HepG2 (cell line): ENCODE measurements at regions not wholly inside any gene's neighbourhood (a gene's known extent, or its start where the extent isn't known, plus 50 kb on each side); places are given as distances from the start of the nearest gene placed in this dataset.

ENCODE experiments used
- ATAC-seq: fragments of 200-7000 bp; cut with Tn5 transposase; 3 replicates; pipeline ENCODE4 v1.9.1; 2020; ENCODE audit warnings: mild to moderate bottlenecking, moderate library complexity
- BruUV-seq: library from RNA; stranded (reverse); fragments of 400-500 nt; replicated peaks from 2 replicates; lab custom pipeline; 2021; lab: Mats Ljungman, UMichigan
- CTCF ChIA-PET: fragments of 300-600 bp; formaldehyde crosslinking; extraction: SDS; loops from one replicate; lab custom pipeline; 2021; ENCODE audit warnings: low total read pairs, inconsistent platforms, low intra/inter-chr PET ratio; lab: Yijun Ruan, JAX
- POLR2A ChIA-PET: fragments of 350-600 bp; sonication (Branson Sonifier 250); formaldehyde crosslinking; loops from one replicate; lab custom pipeline; 2020; ENCODE audit warnings: antibody characterized with exemption, inconsistent platforms; lab: Yijun Ruan, JAX
- DNase-seq: peaks from one replicate; pipeline ENCODE4 v3.0.0-alpha.2; 2015; ENCODE audit warnings: low spot score
- FAIRE-seq: peaks from 3 replicates; lab custom pipeline; 2011; peaks lifted over from hg19 to GRCh38; lab: Jason Lieb, UNC
- H2AFZ ChIP-seq: one replicate; pipeline ENCODE4 v1.6.1; 2011; ENCODE audit warnings: low read length, inconsistent platforms
- H3K27ac ChIP-seq: fragments of 300-600 bp; 3 replicates; pipeline ENCODE4 v1.8.0; 2011; ENCODE audit warnings: mixed run types, mild to moderate bottlenecking, mixed read lengths, low read length, inconsistent platforms; ENCODE audit not compliant: insufficient read depth; ENCODE audit errors: extremely low read length
- H3K27me3 ChIP-seq, 2 experiments: fragments of 200-600 bp in 1 of 2; 2 replicates in 1 of 2; 3 replicates in 1 of 2; pipeline versions ENCODE4 v1.6.0 to v1.8.0; 2011; ENCODE audit warnings: low read length in 2 of 2, mild to moderate bottlenecking in 2 of 2, moderate library complexity in 2 of 2, inconsistent platforms in 1 of 2; ENCODE audit not compliant: insufficient read depth in 2 of 2, control insufficient read depth in 1 of 2
- H3K36me3 ChIP-seq, 2 experiments: fragments of 200-600 bp in 1 of 2; replicated peaks in 1 of 2; 2 replicates in 1 of 2; 3 replicates in 1 of 2; pipeline versions ENCODE4 v1.5.1 to v1.8.0; 2011; ENCODE audit warnings: low read length in 2 of 2, inconsistent platforms in 1 of 2; ENCODE audit not compliant: insufficient read depth in 2 of 2, control insufficient read depth in 1 of 2
- H3K4me1 ChIP-seq: 2 replicates; pipeline ENCODE4 v1.5.1; 2012; ENCODE audit warnings: low read length, inconsistent platforms; ENCODE audit not compliant: insufficient read depth
- H3K4me2 ChIP-seq: 2 replicates; pipeline ENCODE4 v1.6.0; 2011; ENCODE audit warnings: low read depth, low read length, inconsistent platforms
- H3K4me3 ChIP-seq, 3 experiments: fragments of 200-600 bp in 1 of 3; sonication (generic), shearing (Covaris generic) in 1 of 3; replicated peaks in 1 of 3; 2 replicates each; pipeline ENCODE4 v1.5.1; 2011 to 2016; ENCODE audit warnings: low read length in 3 of 3, inconsistent platforms in 2 of 3, low read depth in 2 of 3, mild to moderate bottlenecking in 2 of 3, control low read depth in 1 of 3, mixed read lengths in 1 of 3; ENCODE audit not compliant: insufficient read depth in 1 of 3
- H3K79me2 ChIP-seq: one replicate; pipeline ENCODE4 v1.6.1; 2011; ENCODE audit warnings: low read length, inconsistent platforms; ENCODE audit not compliant: insufficient read depth
- H3K9ac ChIP-seq: 2 replicates; pipeline ENCODE4 v1.6.0; 2011; ENCODE audit warnings: mild to moderate bottlenecking, low read depth, low read length, inconsistent platforms; ENCODE audit not compliant: insufficient read depth
- H3K9me3 ChIP-seq: 2 replicates; pipeline ENCODE4 v1.5.1; 2012; ENCODE audit warnings: mild to moderate bottlenecking, low read length
- H4K20me1 ChIP-seq: 2 replicates; pipeline ENCODE4 v1.6.0; 2011; ENCODE audit warnings: inconsistent platforms, mild to moderate bottlenecking, low read length, moderate library complexity; ENCODE audit not compliant: insufficient read depth
- ELF4 ChIP-seq: sonication (generic); formaldehyde crosslinking; IDR thresholded peaks from 2 replicates; pipeline ENCODE4 v1.5.0; 2020; ENCODE audit warnings: missing genetic modification reagents, mild to moderate bottlenecking, moderate library complexity, borderline replicate concordance
- HNF1A ChIP-seq, 2 experiments: sonication (generic) in 1 of 2; formaldehyde crosslinking in 1 of 2; IDR thresholded peaks; 2 replicates each; pipeline versions ENCODE4 v1.4.0 to v1.6.1; 2016 to 2020; ENCODE audit warnings: borderline replicate concordance in 1 of 2, low read depth in 1 of 2, mild to moderate bottlenecking in 1 of 2, missing genetic modification reagents in 1 of 2
- MAFK ChIP-seq, 2 experiments: IDR thresholded peaks in 1 of 2; conservative IDR thresholded peaks in 1 of 2; 2 replicates each; pipeline ENCODE4 v1.6.1; 2011; ENCODE audit warnings: improper control_type of control experiment in 2 of 2, low read length in 2 of 2
- NR0B2 ChIP-seq: sonication (generic); formaldehyde crosslinking; IDR thresholded peaks from 2 replicates; pipeline ENCODE4 v1.4.0; 2020; ENCODE audit warnings: mild to moderate bottlenecking, missing genetic modification reagents
- SRSF4 ChIP-seq: fragments of 200-400 bp; formaldehyde crosslinking; IDR thresholded peaks from one replicate; pipeline ENCODE4 v1.6.1; 2018; ENCODE audit warnings: mild to moderate bottlenecking, low read depth, low read length, moderate library complexity; ENCODE audit not compliant: poor library complexity, severe bottlenecking
- WGBS: methylation state at CpG from one replicate; pipeline ENCODE4 v1.1.6; 2017; ENCODE audit warnings: low lambda C conversion rate; 5-methylcytosine and 5-hydroxymethylcytosine counted together
- in situ Hi-C: cut with HindIII; loops from 2 replicates; pipeline ENCODE4 v1.10.0; 2017; ENCODE audit warnings: low pct_unique_long_range_greater_than_20kb; ENCODE audit not compliant: extremely low pct_ligation_motif_present
- intact Hi-C: fragments of 100-400 bp; cut with micrococcal nuclease; formaldehyde crosslinking; loops from one replicate; pipeline ENCODE4 v1.10.0; 2022; ENCODE audit not compliant: unreplicated experiment

DNA sequence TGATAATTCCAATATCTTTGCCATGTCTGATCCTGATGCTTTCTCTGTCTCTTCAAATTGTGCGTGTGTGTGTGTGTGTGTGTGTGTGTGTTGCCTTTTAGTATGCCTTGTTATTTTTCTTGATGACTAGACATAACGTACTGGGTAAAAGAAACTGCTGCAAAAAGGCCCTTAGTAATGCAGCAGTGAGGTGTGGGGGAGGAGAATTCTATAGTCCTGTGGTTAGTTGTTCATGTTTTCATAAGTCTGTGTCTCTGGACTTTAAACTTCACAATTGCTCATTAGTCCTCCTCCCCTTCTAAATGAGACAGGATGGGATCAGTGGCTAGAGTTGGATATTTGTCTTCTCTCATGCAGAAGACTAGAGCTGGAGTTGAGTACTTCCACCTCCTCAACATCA is 346.2 kb upstream of the IRX1 start:
- Histone ChIP-seq H3K79me2 (no peaks in the 10 kb centered on the region), H4K20me1 (no peaks in the 10 kb centered on the region), H3K9me3 (no peaks in the 10 kb centered on the region), H3K9ac (no peak overlapping the region), H3K4me1 (no peaks in the 10 kb centered on the region), H3K27ac (no peak overlapping the region), H3K27me3 (no peaks in the 10 kb centered on the region), H3K4me2 (no peak overlapping the region), H3K36me3 (no peaks in the 10 kb centered on the region), H3K4me3 (no peak overlapping the region), H2AFZ (no peak overlapping the region)
- POLR2A ChIA-PET, result no interaction called here
- CTCF ChIA-PET, result no interaction called here
- DNase-seq (peak; percentile 4), ATAC-seq (no peak; the same call in 2 of the 3 replicates), FAIRE-seq (no peak)
- no TSS peak for BruUV-seq
- TF ChIP-seq MAFK (conservative IDR thresholded peaks at IDR 0.05 in 1 of 2, IDR thresholded peaks at IDR 0.05 in 1 of 2; ENCODE audit: low read length in 2 of 2) (peak in 1 of 2 experiments; percentile 44; a peak in 1 of 4 replicates), HNF1A (IDR thresholded peaks at IDR 0.05; ENCODE audit: low read depth) (no peak), HNF1A (CRISPR knock-in tag; IDR thresholded peaks at IDR 0.05; ENCODE audit: borderline replicate concordance) (no peak), NR0B2 (CRISPR knock-in tag) (no peak), SRSF4 (no peak), ELF4 (CRISPR knock-in tag) (no peak)
- in situ Hi-C loops (no loop called here), intact Hi-C loops (no loop called here)
- 0% methylated on average over 2 of the region's 2 CpGs for WGBS
